ENCODE measurements at regions not wholly inside any gene's neighbourhood (a gene's known extent, or its start where the extent isn't known, plus 50 kb on each side); places are given as distances from the start of the nearest gene placed in this dataset.
"Not testable (repeated sequence)": the region's sequence is repeated elsewhere in the genome, so short reads cannot be mapped to it uniquely, and the experiment has no call there.

DNA sequence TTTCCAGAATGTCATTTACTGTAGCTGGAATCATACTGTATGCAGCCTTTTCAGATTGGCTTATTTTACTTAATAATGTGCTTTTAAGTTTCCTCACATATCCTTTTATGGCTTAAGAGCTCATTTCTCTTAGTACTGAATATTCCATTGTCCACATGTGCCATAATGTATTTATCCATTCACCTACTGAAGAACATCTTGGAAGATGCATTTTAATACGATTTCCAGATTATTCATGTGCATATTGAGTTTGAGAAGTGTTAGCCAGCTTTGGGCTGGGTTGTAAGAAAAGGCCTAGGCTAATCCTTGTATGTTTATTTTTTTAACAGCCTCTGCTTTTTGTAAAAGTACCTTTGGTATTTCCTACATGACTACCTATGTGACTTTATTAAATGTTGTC lies 109.3 kb upstream of the MDFIC start:
- Histone ChIP-seq H3K27me3 (ENCODE audit: control insufficient read depth, insufficient read depth, low read length) (no peaks in the 10 kb centered on the region), H3K9ac (ENCODE audit: low read length) (no peak overlapping the region), H3K9me3 (ENCODE audit: control insufficient read depth, low read depth, low read length) (no peaks in the 10 kb centered on the region), H3K4me3 (ENCODE audit: low read length) (no peak overlapping the region), H3K27ac (ENCODE audit: low read length) (no peak overlapping the region), H3K4me1 (ENCODE audit: control insufficient read depth, low read depth, low read length) (no peaks in the 10 kb centered on the region), H3K36me3 (ENCODE audit: control insufficient read depth, low read depth, low read length) (no peaks in the 10 kb centered on the region)

GRCh38 chr7:114813624-114814023 lies 108.3 kb upstream of the MDFIC start:
- H3K27ac ChIP-seq (ENCODE audit: low read length): no peak overlapping the region
- H3K27me3 ChIP-seq (ENCODE audit: control insufficient read depth, insufficient read depth, low read length): no peaks in the 10 kb centered on the region
- no peaks in the 10 kb centered on the region for H3K4me1 ChIP-seq (ENCODE audit: control insufficient read depth, low read depth, low read length)
- no peak overlapping the region for H3K4me3 ChIP-seq (ENCODE audit: low read length)
- H3K36me3 ChIP-seq (ENCODE audit: control insufficient read depth, low read depth, low read length): no peaks in the 10 kb centered on the region
- H3K9me3 ChIP-seq (ENCODE audit: control insufficient read depth, low read depth, low read length): no peaks in the 10 kb centered on the region
- no peak overlapping the region for H3K9ac ChIP-seq (ENCODE audit: low read length)

DNA sequence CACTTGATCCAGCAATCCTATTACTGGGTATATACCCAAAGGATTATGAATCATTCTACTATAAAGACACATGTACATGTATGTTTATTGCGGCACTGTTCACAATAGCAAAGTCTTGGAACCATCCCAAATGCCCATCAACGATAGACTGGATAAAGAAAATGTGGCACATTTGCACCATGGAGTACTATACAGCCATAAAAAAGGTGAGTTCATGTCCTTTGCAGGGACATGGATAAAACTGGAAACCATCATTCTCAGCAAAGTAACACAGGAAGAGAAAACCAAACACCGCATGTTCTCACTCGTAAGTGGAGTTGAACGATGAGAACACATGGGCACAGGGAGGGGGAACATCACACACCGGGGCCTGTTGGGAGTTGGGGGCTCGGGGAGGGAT lies 104.9 kb upstream of the MDFIC start:
- H3K4me1 ChIP-seq (ENCODE audit: control insufficient read depth, low read depth, low read length): peaks cover 12% of the 10 kb centered on the region
- not testable (repeated sequence) for H3K9me3 ChIP-seq (ENCODE audit: control insufficient read depth, low read depth, low read length); H3K36me3 ChIP-seq (ENCODE audit: control insufficient read depth, low read depth, low read length); H3K9ac ChIP-seq (ENCODE audit: low read length); H3K27ac ChIP-seq (ENCODE audit: low read length); H3K27me3 ChIP-seq (ENCODE audit: control insufficient read depth, insufficient read depth, low read length); H3K4me3 ChIP-seq (ENCODE audit: low read length)

DNA sequence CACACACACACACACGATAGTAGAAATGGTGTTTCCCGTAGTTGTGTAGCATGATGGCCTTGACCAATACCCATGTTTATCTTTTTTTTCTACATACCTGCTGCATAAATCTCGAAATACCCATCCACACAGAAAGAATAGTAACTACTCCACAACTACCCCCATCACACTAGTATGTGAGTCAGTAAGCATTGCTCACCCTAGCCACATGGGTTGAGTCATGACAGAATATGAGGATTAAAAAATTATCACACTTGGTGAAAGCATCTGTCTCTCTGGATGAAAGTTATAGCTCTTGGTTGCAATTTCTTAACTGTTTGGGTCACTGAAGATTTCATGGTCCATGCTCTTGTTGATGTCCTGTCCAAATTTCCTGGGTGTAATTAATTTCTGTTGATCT lies 103.4 kb upstream of the MDFIC start:
- H3K4me1 ChIP-seq (ENCODE audit: control insufficient read depth, low read depth, low read length): peaks cover 23% of the 10 kb centered on the region
- no peaks in the 10 kb centered on the region for H3K27me3 ChIP-seq (ENCODE audit: control insufficient read depth, insufficient read depth, low read length)
- no peak overlapping the region for H3K9ac ChIP-seq (ENCODE audit: low read length)
- H3K4me3 ChIP-seq (ENCODE audit: low read length): no peak overlapping the region
- H3K27ac ChIP-seq (ENCODE audit: low read length): no peak overlapping the region
- no peaks in the 10 kb centered on the region for H3K36me3 ChIP-seq (ENCODE audit: control insufficient read depth, low read depth, low read length)
- H3K9me3 ChIP-seq (ENCODE audit: control insufficient read depth, low read depth, low read length): no peaks in the 10 kb centered on the region

GRCh38 chr7:114819616-114820362 lies 102.1 kb upstream of the MDFIC start:
- H3K9me3 ChIP-seq (ENCODE audit: control insufficient read depth, low read depth, low read length): no peaks in the 10 kb centered on the region
- no peaks in the 10 kb centered on the region for H3K27me3 ChIP-seq (ENCODE audit: control insufficient read depth, insufficient read depth, low read length)
- H3K9ac ChIP-seq (ENCODE audit: low read length): no peak overlapping the region
- H3K27ac ChIP-seq (ENCODE audit: low read length): no peak overlapping the region
- no peaks in the 10 kb centered on the region for H3K36me3 ChIP-seq (ENCODE audit: control insufficient read depth, low read depth, low read length)
- H3K4me3 ChIP-seq (ENCODE audit: low read length): no peak overlapping the region
- H3K4me1 ChIP-seq (ENCODE audit: control insufficient read depth, low read depth, low read length): peaks cover 29% of the 10 kb centered on the region

DNA sequence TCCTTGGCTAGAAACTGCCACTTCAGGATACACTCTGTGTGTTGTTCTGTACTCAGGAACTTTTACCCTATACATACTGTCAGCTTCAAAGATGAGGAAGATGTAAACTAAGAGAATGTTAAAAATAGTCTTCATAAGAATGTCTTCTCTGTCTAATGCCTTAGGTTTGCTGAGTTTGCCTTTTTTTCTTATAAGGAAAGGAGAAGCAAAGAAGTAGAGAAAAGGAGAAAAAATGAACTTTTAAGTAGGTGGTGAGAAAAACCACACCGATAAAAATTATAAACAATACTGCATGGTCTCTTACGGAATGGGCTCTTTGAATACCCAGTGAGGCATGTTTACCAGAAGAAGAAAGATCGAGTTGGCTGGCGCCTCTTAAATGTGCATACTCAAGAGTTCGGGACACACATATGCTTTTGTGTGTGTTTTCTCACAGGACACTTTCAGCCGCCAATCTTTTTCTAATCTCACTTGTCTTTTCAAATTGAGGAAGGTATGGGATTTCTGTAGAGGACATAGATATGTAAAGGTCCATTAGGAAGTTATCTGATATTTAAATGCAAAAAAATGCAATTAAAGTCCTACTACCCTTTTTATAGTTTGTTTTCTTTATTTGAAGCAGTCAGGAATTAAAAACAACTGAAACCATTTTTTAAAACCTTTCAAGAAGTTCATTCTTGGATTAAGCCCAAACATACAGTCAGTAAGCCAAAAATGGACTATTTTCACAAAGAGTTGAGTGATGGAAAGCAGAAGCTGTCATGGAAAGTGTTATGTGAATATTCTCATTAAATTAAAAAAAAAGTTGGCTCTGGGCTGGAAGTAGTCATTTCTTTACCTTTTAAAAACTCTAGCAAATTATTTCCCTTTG lies 100.6 kb upstream of the MDFIC start:
- peaks cover 34% of the 10 kb centered on the region for H3K4me1 ChIP-seq (ENCODE audit: control insufficient read depth, low read depth, low read length)
- H3K27me3 ChIP-seq (ENCODE audit: control insufficient read depth, insufficient read depth, low read length): no peaks in the 10 kb centered on the region
- no peak overlapping the region for H3K27ac ChIP-seq (ENCODE audit: low read length)
- H3K9ac ChIP-seq (ENCODE audit: low read length): no peak overlapping the region
- H3K4me3 ChIP-seq (ENCODE audit: low read length): no peak overlapping the region
- no peaks in the 10 kb centered on the region for H3K36me3 ChIP-seq (ENCODE audit: control insufficient read depth, low read depth, low read length)
- no peaks in the 10 kb centered on the region for H3K9me3 ChIP-seq (ENCODE audit: control insufficient read depth, low read depth, low read length)

- Histone ChIP-seq H3K27ac (ENCODE audit: low read length) (no peak overlapping the region), H3K4me1 (ENCODE audit: control insufficient read depth, low read depth, low read length) (peaks cover 34% of the 10 kb centered on the region), H3K36me3 (ENCODE audit: control insufficient read depth, low read depth, low read length) (no peaks in the 10 kb centered on the region), H3K4me3 (ENCODE audit: low read length) (no peak overlapping the region), H3K9ac (ENCODE audit: low read length) (no peak overlapping the region), H3K9me3 (ENCODE audit: control insufficient read depth, low read depth, low read length) (peaks cover 4% of the 10 kb centered on the region), H3K27me3 (ENCODE audit: control insufficient read depth, insufficient read depth, low read length) (no peaks in the 10 kb centered on the region)
Measured at GRCh38 chr7:114822131-114822530, 99.8 kb upstream of the MDFIC start.

DNA sequence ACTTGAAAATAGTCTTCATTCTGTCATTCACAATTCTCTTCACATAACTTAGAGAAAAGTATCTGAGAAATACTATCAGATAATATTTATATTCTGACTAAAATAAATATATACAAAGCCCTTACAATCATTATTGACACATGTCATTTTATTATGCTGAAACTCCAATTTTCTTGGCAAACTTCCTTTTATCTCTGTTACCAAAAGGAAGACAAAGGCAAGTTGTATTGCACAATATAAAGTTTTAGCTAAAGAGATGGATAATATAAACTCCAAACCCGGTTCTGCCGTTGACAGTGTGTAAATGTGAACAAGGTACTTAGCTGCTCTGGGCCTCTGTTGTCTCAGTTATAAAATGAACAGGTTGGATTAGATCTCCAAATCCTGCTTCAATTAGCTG lies 99.0 kb upstream of the MDFIC start:
- no peaks in the 10 kb centered on the region for H3K36me3 ChIP-seq (ENCODE audit: control insufficient read depth, low read depth, low read length)
- H3K4me3 ChIP-seq (ENCODE audit: low read length): no peak overlapping the region
- peaks cover 4% of the 10 kb centered on the region for H3K9me3 ChIP-seq (ENCODE audit: control insufficient read depth, low read depth, low read length)
- no peaks in the 10 kb centered on the region for H3K27me3 ChIP-seq (ENCODE audit: control insufficient read depth, insufficient read depth, low read length)
- no peak overlapping the region for H3K27ac ChIP-seq (ENCODE audit: low read length)
- no peak overlapping the region for H3K9ac ChIP-seq (ENCODE audit: low read length)
- peaks cover 34% of the 10 kb centered on the region for H3K4me1 ChIP-seq (ENCODE audit: control insufficient read depth, low read depth, low read length)

- H3K9ac ChIP-seq (ENCODE audit: low read length): no peak overlapping the region
- peaks cover 4% of the 10 kb centered on the region for H3K9me3 ChIP-seq (ENCODE audit: control insufficient read depth, low read depth, low read length)
Measured at GRCh38 chr7:114823290-114823689, 98.6 kb upstream of the MDFIC start.

GRCh38 chr7:114825423-114825951 lies 96.4 kb upstream of the MDFIC start:
- H3K9me3 ChIP-seq (ENCODE audit: control insufficient read depth, low read depth, low read length): peaks cover 4% of the 10 kb centered on the region
- H3K36me3 ChIP-seq (ENCODE audit: control insufficient read depth, low read depth, low read length): no peaks in the 10 kb centered on the region
- H3K4me3 ChIP-seq (ENCODE audit: low read length): no peak overlapping the region
- no peak overlapping the region for H3K9ac ChIP-seq (ENCODE audit: low read length)
- peaks cover 34% of the 10 kb centered on the region for H3K4me1 ChIP-seq (ENCODE audit: control insufficient read depth, low read depth, low read length)
- no peak overlapping the region for H3K27ac ChIP-seq (ENCODE audit: low read length)
- no peaks in the 10 kb centered on the region for H3K27me3 ChIP-seq (ENCODE audit: control insufficient read depth, insufficient read depth, low read length)

More at GRCh38 chr7:114823290-114823689, 98.6 kb upstream of the MDFIC start:
- Histone ChIP-seq H3K36me3 (ENCODE audit: control insufficient read depth, low read depth, low read length) (no peaks in the 10 kb centered on the region), H3K27ac (ENCODE audit: low read length) (no peak overlapping the region), H3K27me3 (ENCODE audit: control insufficient read depth, insufficient read depth, low read length) (no peaks in the 10 kb centered on the region), H3K4me1 (ENCODE audit: control insufficient read depth, low read depth, low read length) (peaks cover 34% of the 10 kb centered on the region), H3K4me3 (ENCODE audit: low read length) (no peak overlapping the region)

GRCh38 chr7:114830952-114831351 lies 90.9 kb upstream of the MDFIC start:
- Histone ChIP-seq H3K4me3 (ENCODE audit: low read length) (no peak overlapping the region), H3K36me3 (ENCODE audit: control insufficient read depth, low read depth, low read length) (no peaks in the 10 kb centered on the region), H3K4me1 (ENCODE audit: control insufficient read depth, low read depth, low read length) (peaks cover under 1% of the 10 kb centered on the region), H3K27me3 (ENCODE audit: control insufficient read depth, insufficient read depth, low read length) (no peaks in the 10 kb centered on the region), H3K27ac (ENCODE audit: low read length) (no peak overlapping the region), H3K9me3 (ENCODE audit: control insufficient read depth, low read depth, low read length) (peaks cover 4% of the 10 kb centered on the region), H3K9ac (ENCODE audit: low read length) (no peak overlapping the region)
